ENCODE measurements at regions not wholly inside any gene's neighbourhood (a gene's known extent, or its start where the extent isn't known, plus 50 kb on each side); places are given as distances from the start of the nearest gene placed in this dataset.

GRCh38 chr6:169949511-169950097, 198.2 kb downstream of the ERMARD start:
- TF ChIP-seq EP300 (IDR thresholded peaks at IDR 0.05) = no peak
- TF ChIP-seq POLR2A (IDR thresholded peaks at IDR 0.05) = no peak
- TF ChIP-seq CTCF (IDR thresholded peaks at IDR 0.05) = no peak
- no peak for TF ChIP-seq POLR2AphosphoS5 (IDR thresholded peaks at IDR 0.05)
- no peak for DNase-seq
- Histone ChIP-seq H3K9me3 (no peaks in the 10 kb centered on the region), H3K36me3 (no peaks in the 10 kb centered on the region), H3K4me3 (no peak overlapping the region), H3K4me1 (peaks cover 0 to 3% (median 0%) of the 10 kb centered on the region in 4 donors), H3K27ac (no peak overlapping the region), H3K27me3 (no peaks in the 10 kb centered on the region)
- WGBS, 2 donors = 79 to 86% methylated on average over 6 of the region's 6 CpGs
- no peak for ATAC-seq (ENCODE audit: low FRiP score in 2 of 2)

- Histone ChIP-seq H3K27me3 (no peaks in the 10 kb centered on the region), H3K27ac (no peak overlapping the region), H3K9me3 (peaks cover 0 to 11% (median 2%) of the 10 kb centered on the region in 4 donors), H3K4me1 (peaks cover 0 to 3% (median 0%) of the 10 kb centered on the region in 4 donors), H3K36me3 (no peaks in the 10 kb centered on the region), H3K4me3 (no peak overlapping the region)
- DNase-seq (no peak), ATAC-seq (ENCODE audit: low FRiP score in 2 of 2) (no peak)
- 40 to 41% methylated on average over 1 of the region's 1 CpG for WGBS, 2 donors
- TF ChIP-seq EP300 (IDR thresholded peaks at IDR 0.05) (no peak), POLR2AphosphoS5 (IDR thresholded peaks at IDR 0.05) (no peak), CTCF (IDR thresholded peaks at IDR 0.05) (no peak), POLR2A (IDR thresholded peaks at IDR 0.05) (no peak)
Measured at GRCh38 chr6:169946971-169947370, 195.5 kb downstream of the ERMARD start.

- no peak overlapping the region for H3K4me3 ChIP-seq
- DNase-seq = no peak
- WGBS, 2 donors = 33 to 63% methylated on average over 3 of the region's 3 CpGs
- H3K9me3 ChIP-seq = peaks cover 0 to 11% (median 2%) of the 10 kb centered on the region in 4 donors
- peaks cover 0 to 3% (median 0%) of the 10 kb centered on the region in 4 donors for H3K4me1 ChIP-seq
- H3K27ac ChIP-seq = peak overlapping the region in 1 of 4 donors; percentile 0
- ATAC-seq (ENCODE audit: low FRiP score in 2 of 2) = no peak
- no peaks in the 10 kb centered on the region for H3K27me3 ChIP-seq
- H3K36me3 ChIP-seq = no peaks in the 10 kb centered on the region
- TF ChIP-seq EP300 (IDR thresholded peaks at IDR 0.05) (no peak), POLR2AphosphoS5 (IDR thresholded peaks at IDR 0.05) (no peak), CTCF (IDR thresholded peaks at IDR 0.05) (no peak), POLR2A (IDR thresholded peaks at IDR 0.05) (no peak)
Measured at GRCh38 chr6:169945117-169945516, 193.7 kb downstream of the ERMARD start.

GRCh38 chr6:169944415-169944814, 193.0 kb downstream of the ERMARD start:
- H3K4me3 ChIP-seq = no peak overlapping the region
- H3K36me3 ChIP-seq = no peaks in the 10 kb centered on the region
- peaks cover 0 to 11% (median 2%) of the 10 kb centered on the region in 4 donors for H3K9me3 ChIP-seq
- peak overlapping the region in 1 of 4 donors; percentile 0 for H3K27ac ChIP-seq
- DNase-seq = no peak
- TF ChIP-seq POLR2AphosphoS5 (IDR thresholded peaks at IDR 0.05) (no peak), CTCF (IDR thresholded peaks at IDR 0.05) (no peak), POLR2A (IDR thresholded peaks at IDR 0.05) (no peak), EP300 (IDR thresholded peaks at IDR 0.05) (no peak)
- H3K4me1 ChIP-seq = peaks cover 0 to 3% (median 0%) of the 10 kb centered on the region in 4 donors
- no peak for ATAC-seq (ENCODE audit: low FRiP score in 2 of 2)
- H3K27me3 ChIP-seq = no peaks in the 10 kb centered on the region

GRCh38 chr6:169944061-169944337, 192.6 kb downstream of the ERMARD start:
- Histone ChIP-seq H3K4me3 (no peak overlapping the region), H3K27me3 (no peaks in the 10 kb centered on the region), H3K9me3 (peaks cover 0 to 11% (median 2%) of the 10 kb centered on the region in 4 donors), H3K27ac (peak overlapping the region in 1 of 4 donors; percentile 0), H3K4me1 (peaks cover 0 to 3% (median 0%) of the 10 kb centered on the region in 4 donors), H3K36me3 (no peaks in the 10 kb centered on the region)
- TF ChIP-seq EP300 (IDR thresholded peaks at IDR 0.05) = no peak
- no peak for TF ChIP-seq CTCF (IDR thresholded peaks at IDR 0.05)
- no peak for TF ChIP-seq POLR2AphosphoS5 (IDR thresholded peaks at IDR 0.05)
- no peak for TF ChIP-seq POLR2A (IDR thresholded peaks at IDR 0.05)
- DNase-seq (no peak), ATAC-seq (ENCODE audit: low FRiP score in 2 of 2) (no peak)

All from upper lobe of left lung (tissue), 6 donors.